Heart right ventricle (tissue), 16 donors: ENCODE measurements at regions not wholly inside any gene's neighbourhood (a gene's known extent, or its start where the extent isn't known, plus 50 kb on each side); places are given as distances from the start of the nearest gene placed in this dataset.

Experiments used
- ATAC-seq, 8 donors: fragments of 200-7000 bp; cut with Tn5 transposase; one replicate each; pipeline ENCODE4 v1.9.1; 2020; ENCODE audit warnings: mild to moderate bottlenecking in 8 of 8, moderate library complexity in 8 of 8, moderate number of reproducible peaks in 1 of 8
- DNase-seq, 2 donors: peaks; one replicate each; pipeline ENCODE4 v3.0.0-alpha.2; 2020
- H3K27ac ChIP-seq, 10 donors: fragments of 200-600 bp; sonication (generic) in 2 of 10; one replicate each; pipeline versions ENCODE4 v1.5.0 to v1.8.0; 2020 to 2022; ENCODE audit warnings: mild to moderate bottlenecking in 3 of 10
- H3K27me3 ChIP-seq, 7 donors: fragments of 200-600 bp; one replicate each; pipeline ENCODE4 v1.8.0; 2021 to 2022; ENCODE audit warnings: mild to moderate bottlenecking in 2 of 7
- H3K36me3 ChIP-seq, 9 donors: fragments of 200-600 bp; sonication (generic) in 1 of 9; one replicate each; pipeline versions ENCODE4 v1.5.0 to v1.8.0; 2020 to 2022; ENCODE audit warnings: mild to moderate bottlenecking in 2 of 9
- H3K4me1 ChIP-seq, 9 donors: fragments of 200-600 bp; sonication (generic) in 1 of 9; one replicate each; pipeline versions ENCODE4 v1.5.0 to v1.8.0; 2020 to 2022; ENCODE audit warnings: mild to moderate bottlenecking in 4 of 9
- H3K4me3 ChIP-seq, 10 donors: fragments of 200-600 bp; sonication (generic) in 2 of 10; one replicate each; pipeline versions ENCODE4 v1.5.0 to v1.8.0; 2020 to 2022; ENCODE audit warnings: mild to moderate bottlenecking in 7 of 10, moderate library complexity in 2 of 10
- H3K9me3 ChIP-seq, 11 donors: fragments of 200-600 bp in 10 of 11; sonication (generic) in 2 of 11; one replicate each; pipeline versions ENCODE4 v1.5.0 to v1.8.0; 2013 to 2022; ENCODE audit warnings: mild to moderate bottlenecking in 2 of 11, control low read depth in 1 of 11, moderate library complexity in 1 of 11
- WGBS, 2 donors: extraction: QIAGEN DNeasy Blood & Tissue Kit; methylation state at CpG; one replicate each; pipeline ENCODE4 v1.1.7; 2013; ENCODE audit warnings: inconsistent platforms in 1 of 2; 5-methylcytosine and 5-hydroxymethylcytosine counted together
- intact Hi-C, 10 donors: fragments of 100-400 bp; cut with DNase I; formaldehyde crosslinking; loops; one replicate each; pipeline versions ENCODE4 v1.11.1 to v1.14.2; 2022
- TF ChIP-seq, protein P1 (sequence below), 9 donors: fragments of 200-600 bp; sonication (generic) in 2 of 9; IDR thresholded peaks; one replicate each; pipeline versions ENCODE4 v1.5.0 to v1.8.0; 2021 to 2022; ENCODE audit warnings: antibody characterized with exemption in 9 of 9, mild to moderate bottlenecking in 5 of 9, moderate library complexity in 1 of 9
- donor health status: Arrhythmogenic right ventricular cardiomyopathy.
- donor health status: ischemic (EF 13 %, LVEDD 7.1; RV severe dilation, severe dysfunction).
- donor health status: healthy with polysubstance abuse.
- donor health status: DM: no; HTN: yes; CAD: no.
- donor health status: DM: no; HTN: no; CAD: no.
- donor health status: ischemic (EF 25% LVEDD 6.9; RV normal size, moderate dysfunction).
- donor health status: ischemic (EF 25% LVEDD 5.7; RV mildly dilated, moderate dysfunction).
- donor health status: healthy.
- donor health status: DM: yes; HTN: yes; CAD: no.
- donor health status: Ischemic cardiomyopathy.
- donor health status: ischemic (EF 35%, LVEDD 5.7; RV mildly dilated, moderate dysfunction).
- donor health status: nonischemic (EF 11% LVEDD 7.7; RV severe dilation, severe dysfunction).
- donor health status: DM: yes; HTN: yes; CAD: no.
- donor health status: PGD.
- donor health status: ischemic (EF 29% LVEDD 5.4; RV normal size, mild dysfunction).
- donor health status: nonischemic (EF 23%, LVEDD 6.1; RV moderate dilation, normal function).

DNA sequence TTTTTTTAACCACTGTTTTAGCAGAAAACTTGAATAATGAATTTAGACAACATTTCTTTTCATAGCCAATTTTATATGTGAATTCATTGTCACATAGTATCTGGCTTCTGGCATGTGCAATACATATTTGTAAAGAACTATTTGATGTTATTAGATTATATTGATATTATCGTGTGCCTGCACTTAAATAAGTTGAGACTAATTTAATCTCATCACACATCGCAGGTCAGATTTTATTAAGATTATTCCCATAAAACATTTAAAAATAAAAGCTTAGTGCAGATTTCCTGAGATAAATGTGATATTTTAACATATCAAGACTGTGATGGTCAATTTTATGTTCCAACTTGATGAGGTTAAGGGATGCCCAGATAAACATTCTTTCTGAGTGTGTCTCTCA lies 1565.3 kb upstream of the LRRTM3 start:
- H3K4me1 ChIP-seq: no peaks in the 10 kb centered on the region
- WGBS, 2 donors: 91% methylated on average over 2 of the region's 2 CpGs
- ATAC-seq (no peak), DNase-seq (no peak)
- TF ChIP-seq, protein P1, sequence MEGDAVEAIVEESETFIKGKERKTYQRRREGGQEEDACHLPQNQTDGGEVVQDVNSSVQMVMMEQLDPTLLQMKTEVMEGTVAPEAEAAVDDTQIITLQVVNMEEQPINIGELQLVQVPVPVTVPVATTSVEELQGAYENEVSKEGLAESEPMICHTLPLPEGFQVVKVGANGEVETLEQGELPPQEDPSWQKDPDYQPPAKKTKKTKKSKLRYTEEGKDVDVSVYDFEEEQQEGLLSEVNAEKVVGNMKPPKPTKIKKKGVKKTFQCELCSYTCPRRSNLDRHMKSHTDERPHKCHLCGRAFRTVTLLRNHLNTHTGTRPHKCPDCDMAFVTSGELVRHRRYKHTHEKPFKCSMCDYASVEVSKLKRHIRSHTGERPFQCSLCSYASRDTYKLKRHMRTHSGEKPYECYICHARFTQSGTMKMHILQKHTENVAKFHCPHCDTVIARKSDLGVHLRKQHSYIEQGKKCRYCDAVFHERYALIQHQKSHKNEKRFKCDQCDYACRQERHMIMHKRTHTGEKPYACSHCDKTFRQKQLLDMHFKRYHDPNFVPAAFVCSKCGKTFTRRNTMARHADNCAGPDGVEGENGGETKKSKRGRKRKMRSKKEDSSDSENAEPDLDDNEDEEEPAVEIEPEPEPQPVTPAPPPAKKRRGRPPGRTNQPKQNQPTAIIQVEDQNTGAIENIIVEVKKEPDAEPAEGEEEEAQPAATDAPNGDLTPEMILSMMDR (IDR thresholded peaks at IDR 0.05): no peak
- H3K36me3 ChIP-seq: no peaks in the 10 kb centered on the region
- no peaks in the 10 kb centered on the region for H3K27me3 ChIP-seq
- H3K4me3 ChIP-seq: no peak overlapping the region
- intact Hi-C loops: no loop called here
- H3K9me3 ChIP-seq: no peaks in the 10 kb centered on the region
- H3K27ac ChIP-seq: no peak overlapping the region

- Histone ChIP-seq H3K9me3 (no peaks in the 10 kb centered on the region), H3K27ac (no peak overlapping the region), H3K36me3 (no peaks in the 10 kb centered on the region), H3K4me3 (no peak overlapping the region), H3K4me1 (no peaks in the 10 kb centered on the region), H3K27me3 (no peaks in the 10 kb centered on the region)
- intact Hi-C loops: no loop called here
- TF ChIP-seq, protein P1 (IDR thresholded peaks at IDR 0.05): no peak
- DNase-seq (no peak), ATAC-seq (no peak)
- 62 to 66% methylated on average over 1 of the region's 1 CpG for WGBS, 2 donors
Measured at GRCh38 chr10:65365878-65366277, 1560.0 kb upstream of the LRRTM3 start.

DNA sequence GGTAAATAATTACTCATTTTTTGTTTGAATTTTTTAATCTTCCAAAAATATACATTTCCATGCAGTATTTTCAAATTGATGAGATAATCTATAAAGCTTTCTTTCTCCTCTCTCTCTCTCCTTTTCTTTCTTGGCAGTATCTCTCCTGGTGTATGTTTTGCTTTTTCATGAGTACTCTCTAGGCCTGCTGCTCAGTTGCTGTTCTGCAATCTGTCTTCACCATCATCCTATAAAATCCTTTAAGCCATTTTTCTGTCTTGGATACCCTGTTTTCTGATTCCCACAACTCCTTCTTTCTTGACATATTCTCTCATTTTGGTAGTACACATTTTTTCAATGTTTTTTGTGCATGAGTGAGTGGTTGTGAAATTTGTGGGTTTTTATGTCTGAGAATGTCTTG lies 1558.1 kb upstream of the LRRTM3 start:
- H3K36me3 ChIP-seq: no peaks in the 10 kb centered on the region
- no peaks in the 10 kb centered on the region for H3K4me1 ChIP-seq
- H3K4me3 ChIP-seq: no peak overlapping the region
- no peaks in the 10 kb centered on the region for H3K27me3 ChIP-seq
- intact Hi-C loops: no loop called here
- TF ChIP-seq, protein P1 (IDR thresholded peaks at IDR 0.05): no peak
- DNase-seq: no peak
- no peak overlapping the region for H3K27ac ChIP-seq
- no peaks in the 10 kb centered on the region for H3K9me3 ChIP-seq
- no peak for ATAC-seq

- Histone ChIP-seq H3K36me3 (no peaks in the 10 kb centered on the region), H3K27me3 (no peaks in the 10 kb centered on the region), H3K4me3 (no peak overlapping the region), H3K4me1 (no peaks in the 10 kb centered on the region), H3K9me3 (peaks cover 0 to 6% (median 0%) of the 10 kb centered on the region in 11 donors), H3K27ac (no peak overlapping the region)
- 81 to 91% methylated on average over 3 of the region's 3 CpGs for WGBS, 2 donors
- intact Hi-C loops: no loop called here
- TF ChIP-seq, protein P1 (IDR thresholded peaks at IDR 0.05): no peak
- ATAC-seq (no peak), DNase-seq (no peak)
Measured at GRCh38 chr10:65375528-65375927, 1550.3 kb upstream of the LRRTM3 start.

DNA sequence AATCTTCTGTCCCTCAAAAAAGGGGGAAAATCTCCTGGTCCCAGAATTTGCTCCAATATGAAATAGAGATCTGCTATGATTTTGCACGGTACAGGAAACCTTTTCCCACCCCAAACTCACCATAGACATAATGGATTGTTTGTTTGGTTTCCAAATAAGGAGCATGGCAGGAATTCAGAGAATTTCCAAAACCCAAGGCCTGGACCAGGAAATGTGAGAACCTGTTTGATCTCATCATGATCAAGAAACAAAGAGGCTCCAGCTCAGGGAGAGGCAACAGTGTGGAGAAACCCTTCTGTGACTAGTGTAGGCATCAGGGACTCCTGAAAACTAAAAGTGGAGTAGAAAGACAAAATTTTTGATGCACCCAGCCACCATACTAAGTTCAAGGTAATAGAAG lies 1548.1 kb upstream of the LRRTM3 start:
- no peak for ATAC-seq
- intact Hi-C loops: no loop called here
- no peak overlapping the region for H3K4me3 ChIP-seq

More for the DNA sequence above, 1548.1 kb upstream of the LRRTM3 start:
- DNase-seq: no peak
- WGBS, 2 donors: 46 to 64% methylated on average over 1 of the region's 1 CpG
- no peaks in the 10 kb centered on the region for H3K36me3 ChIP-seq
- H3K27me3 ChIP-seq: no peaks in the 10 kb centered on the region
- no peak overlapping the region for H3K27ac ChIP-seq
- no peaks in the 10 kb centered on the region for H3K4me1 ChIP-seq
- H3K9me3 ChIP-seq: peaks cover 0 to 6% (median 0%) of the 10 kb centered on the region in 11 donors
- TF ChIP-seq, protein P1 (IDR thresholded peaks at IDR 0.05): no peak
